HEK293T (cell line): ENCODE measurements at regions not wholly inside any gene's neighbourhood (a gene's known extent, or its start where the extent isn't known, plus 50 kb on each side); places are given as distances from the start of the nearest gene placed in this dataset.

ENCODE experiments used
- BHLHE40 ChIP-seq: fragments of 450-650 bp; IDR thresholded peaks from 2 replicates; pipeline ENCODE4 v1.6.1; 2016; ENCODE audit warnings: mild to moderate bottlenecking, moderate library complexity, borderline replicate concordance
- ELF4 ChIP-seq: fragments of 450-650 bp; IDR thresholded peaks from 2 replicates; pipeline ENCODE4 v1.6.1; 2017; ENCODE audit warnings: antibody characterized with exemption
- FOXA1 ChIP-seq: fragments of 450-650 bp; IDR thresholded peaks from 2 replicates; pipeline ENCODE4 v1.6.1; 2016; ENCODE audit warnings: mild to moderate bottlenecking
- FOXK2 ChIP-seq: fragments of 450-650 bp; IDR thresholded peaks from 2 replicates; pipeline ENCODE4 v1.6.1; 2016; ENCODE audit warnings: mild to moderate bottlenecking
- PKNOX1 ChIP-seq: fragments of 450-650 bp; IDR thresholded peaks from 2 replicates; pipeline ENCODE4 v1.6.1; 2016
- SP1 ChIP-seq: fragments of 450-650 bp; IDR thresholded peaks from 2 replicates; pipeline ENCODE4 v1.6.1; 2017
- TARDBP ChIP-seq: fragments of 450-650 bp; IDR thresholded peaks from 2 replicates; pipeline ENCODE4 v1.6.1; 2016
- ZNF384 ChIP-seq: fragments of 450-650 bp; IDR thresholded peaks from 2 replicates; pipeline ENCODE4 v1.6.1; 2016

GRCh38 chr3:18807593-18807992 lies 340.7 kb upstream of the KCNH8 start:
- no peak for TF ChIP-seq PKNOX1
- no peak for TF ChIP-seq SP1
- no peak for TF ChIP-seq ELF4
- no peak for TF ChIP-seq TARDBP
- TF ChIP-seq FOXK2 = no peak
- TF ChIP-seq ZNF384 = no peak
- no peak for TF ChIP-seq FOXA1
- no peak for TF ChIP-seq BHLHE40
